GM12878 (cell line): ENCODE measurements at regions not wholly inside any gene's neighbourhood (a gene's known extent, or its start where the extent isn't known, plus 50 kb on each side); places are given as distances from the start of the nearest gene placed in this dataset.

Source experiments
- CHD2 ChIP-seq: IDR thresholded peaks from 2 replicates; pipeline ENCODE4 v1.6.1; 2011; ENCODE audit warnings: low read depth, low read length, improper control_type of control experiment, borderline replicate concordance
- KLF5 ChIP-seq: fragments of 450-650 bp; IDR thresholded peaks from 2 replicates; pipeline ENCODE4 v1.6.1; 2014; ENCODE audit warnings: mild to moderate bottlenecking; ENCODE audit not compliant: partially characterized antibody
- MTA2 ChIP-seq: fragments of 450-650 bp; IDR thresholded peaks from 2 replicates; pipeline ENCODE4 v1.6.1; 2016; ENCODE audit warnings: low read depth, mild to moderate bottlenecking, moderate library complexity
- MTA3 ChIP-seq: IDR thresholded peaks from 2 replicates; pipeline ENCODE4 v1.6.1; 2012; ENCODE audit warnings: low read length, inconsistent platforms, borderline replicate concordance
- MXI1 ChIP-seq: fragments of 150-350 bp; IDR thresholded peaks from 2 replicates; pipeline ENCODE4 v1.6.1; 2011; ENCODE audit warnings: low read depth, mild to moderate bottlenecking, inconsistent platforms, low read length, improper control_type of control experiment
- NBN ChIP-seq: fragments of 450-650 bp; IDR thresholded peaks from 2 replicates; pipeline ENCODE4 v1.6.1; 2016
- POLR2A ChIP-seq: IDR thresholded peaks from 2 replicates; pipeline ENCODE4 v1.6.1; 2011; ENCODE audit warnings: low read depth, mild to moderate bottlenecking, low read length
- POLR2AphosphoS5 ChIP-seq: IDR thresholded peaks from 2 replicates; pipeline ENCODE4 v1.6.1; 2011; ENCODE audit warnings: mild to moderate bottlenecking, low read length, inconsistent platforms
- SMC3 ChIP-seq: IDR thresholded peaks from 2 replicates; pipeline ENCODE4 v1.6.1; 2011; ENCODE audit warnings: low read length, improper control_type of control experiment, borderline replicate concordance
- YY1 ChIP-seq: IDR thresholded peaks from 2 replicates; pipeline ENCODE4 v1.6.1; 2011; ENCODE audit warnings: low read depth, mild to moderate bottlenecking, low read length
- TF ChIP-seq, protein P1 (sequence below), 3 experiments: IDR thresholded peaks in 2 of 3; conservative IDR thresholded peaks in 1 of 3; 2 replicates each; pipeline ENCODE4 v1.5.1; 2011; ENCODE audit warnings: low read depth in 3 of 3, low read length in 3 of 3, mild to moderate bottlenecking in 3 of 3, control low read depth in 2 of 3, moderate library complexity in 2 of 3, inconsistent platforms in 1 of 3, mixed read lengths in 1 of 3; ENCODE audit not compliant: control insufficient read depth in 2 of 3, insufficient read depth in 1 of 3; ENCODE audit errors: extremely low read depth in 1 of 3
- TF ChIP-seq, protein P2 (sequence below): IDR thresholded peaks from 2 replicates; pipeline ENCODE4 v1.6.1; 2012; ENCODE audit warnings: low read depth, low read length, improper control_type of control experiment

GRCh38 chr1:48070396-48070750 lies 73.2 kb upstream of the TRABD2B start:
- TF ChIP-seq KLF5 (no peak), NBN (no peak), CHD2 (no peak), MTA3 (no peak), MTA2 (no peak), POLR2AphosphoS5 (no peak), POLR2A (no peak), YY1 (no peak), SMC3 (no peak), MXI1 (no peak)
- TF ChIP-seq, protein P1, sequence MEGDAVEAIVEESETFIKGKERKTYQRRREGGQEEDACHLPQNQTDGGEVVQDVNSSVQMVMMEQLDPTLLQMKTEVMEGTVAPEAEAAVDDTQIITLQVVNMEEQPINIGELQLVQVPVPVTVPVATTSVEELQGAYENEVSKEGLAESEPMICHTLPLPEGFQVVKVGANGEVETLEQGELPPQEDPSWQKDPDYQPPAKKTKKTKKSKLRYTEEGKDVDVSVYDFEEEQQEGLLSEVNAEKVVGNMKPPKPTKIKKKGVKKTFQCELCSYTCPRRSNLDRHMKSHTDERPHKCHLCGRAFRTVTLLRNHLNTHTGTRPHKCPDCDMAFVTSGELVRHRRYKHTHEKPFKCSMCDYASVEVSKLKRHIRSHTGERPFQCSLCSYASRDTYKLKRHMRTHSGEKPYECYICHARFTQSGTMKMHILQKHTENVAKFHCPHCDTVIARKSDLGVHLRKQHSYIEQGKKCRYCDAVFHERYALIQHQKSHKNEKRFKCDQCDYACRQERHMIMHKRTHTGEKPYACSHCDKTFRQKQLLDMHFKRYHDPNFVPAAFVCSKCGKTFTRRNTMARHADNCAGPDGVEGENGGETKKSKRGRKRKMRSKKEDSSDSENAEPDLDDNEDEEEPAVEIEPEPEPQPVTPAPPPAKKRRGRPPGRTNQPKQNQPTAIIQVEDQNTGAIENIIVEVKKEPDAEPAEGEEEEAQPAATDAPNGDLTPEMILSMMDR (IDR thresholded peaks at IDR 0.05 in 2 of 3, conservative IDR thresholded peaks at IDR 0.05 in 1 of 3; ENCODE audit: control insufficient read depth in 2 of 3, extremely low read depth in 1 of 3, insufficient read depth in 1 of 3, low read depth in 3 of 3, low read length in 3 of 3): no peak
- TF ChIP-seq, protein P2, sequence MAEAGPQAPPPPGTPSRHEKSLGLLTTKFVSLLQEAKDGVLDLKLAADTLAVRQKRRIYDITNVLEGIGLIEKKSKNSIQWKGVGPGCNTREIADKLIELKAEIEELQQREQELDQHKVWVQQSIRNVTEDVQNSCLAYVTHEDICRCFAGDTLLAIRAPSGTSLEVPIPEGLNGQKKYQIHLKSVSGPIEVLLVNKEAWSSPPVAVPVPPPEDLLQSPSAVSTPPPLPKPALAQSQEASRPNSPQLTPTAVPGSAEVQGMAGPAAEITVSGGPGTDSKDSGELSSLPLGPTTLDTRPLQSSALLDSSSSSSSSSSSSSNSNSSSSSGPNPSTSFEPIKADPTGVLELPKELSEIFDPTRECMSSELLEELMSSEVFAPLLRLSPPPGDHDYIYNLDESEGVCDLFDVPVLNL: no peak
